Renal cortical epithelial cell (primary cell): ENCODE measurements at regions not wholly inside any gene's neighbourhood (a gene's known extent, or its start where the extent isn't known, plus 50 kb on each side); places are given as distances from the start of the nearest gene placed in this dataset.
A peak's percentile ranks its signal among the peaks of the same experiment; 100 is the strongest.

Experiments
- DNase-seq: peaks from one replicate; pipeline ENCODE4 v3.0.0-alpha.2; 2011; ENCODE audit warnings: low read depth

GRCh38 chr9:74443036-74443750, 53.9 kb upstream of the RORB start:
- peak; percentile 6 for DNase-seq

- no peak for DNase-seq
Observed at GRCh38 chr9:74444369-74444768, 52.8 kb upstream of the RORB start.
